Stimulated activated CD8-positive, alpha-beta memory T cell treated with anti-CD3 and anti-CD28 coated beads, Interleukin-2, amount 100 ng/mL, for 1 hour (primary cell): ENCODE measurements at regions not wholly inside any gene's neighbourhood (a gene's known extent, or its start where the extent isn't known, plus 50 kb on each side); places are given as distances from the start of the nearest gene placed in this dataset.

Experiments
- DNase-seq, 2 donors: peaks; one replicate each; pipeline ENCODE4 v3.0.0-alpha.2; 2020; ENCODE audit warnings: low read depth in 2 of 2

DNA sequence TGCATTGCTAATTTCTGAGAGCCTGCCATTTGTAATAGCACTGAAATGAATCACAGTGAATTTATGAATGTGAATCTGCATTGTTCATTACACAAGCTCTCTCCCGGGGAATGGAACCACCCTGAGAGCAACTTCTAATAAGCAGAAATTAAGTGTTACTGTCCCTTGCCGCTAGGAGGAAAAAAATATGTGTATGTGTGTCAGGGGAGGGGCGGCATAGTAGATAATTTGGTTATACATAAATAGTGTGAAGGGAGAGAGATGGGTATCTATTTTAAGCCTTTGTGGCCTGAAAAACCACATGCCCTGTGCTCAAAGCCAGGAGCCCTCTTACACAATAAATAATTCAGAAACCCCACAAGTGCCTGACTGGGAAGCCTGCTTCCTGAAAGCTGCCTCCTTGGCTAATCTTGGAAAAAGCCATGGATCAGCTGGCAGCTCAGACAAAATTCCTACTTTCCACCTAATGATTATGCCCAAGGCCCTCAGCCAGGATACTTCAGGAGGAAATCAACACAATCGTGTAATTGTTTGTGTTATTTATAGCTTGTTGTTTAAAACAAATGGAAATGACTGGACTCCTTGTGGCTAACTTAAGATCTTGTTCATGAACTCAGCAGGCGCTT is 366.2 kb upstream of the KITLG start:
- DNase-seq: no peak

- DNase-seq: no peak
These were observed 364.9 kb upstream of the KITLG start for GRCh38 chr12:88945051-88945732.

- no peak for DNase-seq
These were observed 364.1 kb upstream of the KITLG start for GRCh38 chr12:88944397-88944796.

DNA sequence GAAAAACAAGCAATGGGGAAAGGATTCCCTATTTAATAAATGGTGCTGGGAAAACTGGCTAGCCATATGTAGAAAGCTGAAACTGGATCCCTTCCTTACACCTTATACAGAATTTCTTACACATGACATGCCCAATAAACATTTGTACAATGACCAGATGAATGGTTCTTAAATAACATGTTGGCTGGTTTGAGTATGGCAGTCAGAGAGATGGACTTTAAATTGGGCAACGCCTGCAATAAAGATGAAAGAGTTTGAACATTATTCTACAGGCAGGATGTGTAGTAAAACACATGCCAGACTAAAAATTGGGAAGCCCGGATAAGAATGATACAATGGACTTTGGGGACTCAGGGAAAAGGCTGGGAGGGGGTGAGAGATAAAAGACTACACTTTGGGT is 360.6 kb upstream of the KITLG start:
- DNase-seq: no peak

DNA sequence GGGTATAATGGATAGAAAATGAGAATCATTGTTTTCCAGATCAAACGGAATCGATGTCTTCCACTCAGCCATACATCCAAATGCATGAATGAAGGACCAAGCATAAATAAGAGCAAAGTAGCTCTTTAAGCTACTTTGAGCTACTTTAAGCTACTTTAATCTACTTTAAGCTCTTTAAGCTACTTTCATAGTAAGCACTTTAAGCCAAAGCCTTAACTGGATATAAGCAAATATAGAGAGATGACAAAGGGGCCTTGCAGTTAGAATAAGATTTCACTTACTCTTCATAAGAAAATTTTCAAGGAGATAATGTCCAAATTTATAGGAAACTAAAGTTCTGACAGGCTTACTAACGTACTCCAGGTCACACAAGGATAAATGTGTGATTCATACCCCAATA is 355.6 kb upstream of the KITLG start:
- DNase-seq: no peak

GRCh38 chr12:88934163-88934747 is 354.0 kb upstream of the KITLG start:
- no peak for DNase-seq

DNA sequence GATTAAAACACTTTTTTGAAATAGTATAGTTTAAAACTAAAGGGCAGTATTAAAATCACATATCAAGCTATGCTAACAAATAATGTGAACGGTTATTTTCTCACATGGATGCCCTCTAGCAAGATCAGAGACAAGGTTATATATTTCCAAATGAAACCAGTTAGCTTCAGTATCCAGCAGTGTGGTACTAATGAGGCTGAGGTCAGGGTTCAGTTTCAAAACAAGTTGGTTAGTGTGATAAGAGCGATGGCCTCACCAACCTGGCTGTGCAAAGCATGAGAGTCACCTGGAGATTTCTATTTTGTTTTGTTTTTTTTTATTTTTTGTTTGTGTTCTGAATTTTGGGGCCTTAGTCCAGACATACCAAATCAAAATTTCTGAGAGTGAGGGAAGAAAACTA is 352.2 kb upstream of the KITLG start:
- DNase-seq: no peak

GRCh38 chr12:88931598-88931997 is 351.3 kb upstream of the KITLG start:
- no peak for DNase-seq

DNA sequence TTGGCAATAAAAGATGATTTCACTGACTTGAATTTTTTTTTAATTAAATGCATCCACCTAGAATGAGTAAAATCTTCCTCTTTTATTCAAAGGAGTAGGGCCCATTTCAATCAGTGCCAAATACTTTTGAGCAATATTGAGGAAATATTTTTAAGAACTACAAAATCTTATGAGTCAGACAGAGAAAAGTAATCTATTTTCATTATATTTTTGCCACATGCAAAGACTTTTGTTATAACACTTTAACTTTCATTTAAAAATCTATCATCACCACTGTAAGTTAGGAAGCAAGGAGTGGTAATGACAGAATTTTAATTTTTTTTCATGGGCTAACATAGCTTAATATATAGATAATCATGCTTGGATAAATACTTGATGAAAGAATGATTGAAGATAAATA is 345.2 kb upstream of the KITLG start:
- no peak for DNase-seq

- DNase-seq: no peak
These were observed 343.9 kb upstream of the KITLG start for GRCh38 chr12:88924162-88924561.

DNA sequence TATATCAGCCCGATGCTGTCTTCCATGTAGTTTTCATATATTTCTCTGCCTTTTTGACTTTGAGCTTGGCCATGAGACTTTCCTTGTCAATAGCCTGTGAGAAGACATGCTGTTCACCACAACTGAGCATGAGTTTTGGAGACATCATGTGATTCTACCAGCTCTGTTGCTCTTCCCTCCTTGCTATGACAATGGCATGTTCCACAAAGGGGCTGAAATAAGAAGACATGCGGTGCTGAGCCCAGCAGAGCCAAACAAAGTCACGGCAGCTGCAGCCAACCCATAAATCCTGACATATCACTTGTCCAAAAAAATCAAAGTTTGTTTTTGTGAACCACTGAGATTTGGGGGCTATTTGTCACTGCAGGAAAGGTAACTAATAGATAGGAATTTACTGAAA is 343.4 kb upstream of the KITLG start:
- no peak for DNase-seq

DNA sequence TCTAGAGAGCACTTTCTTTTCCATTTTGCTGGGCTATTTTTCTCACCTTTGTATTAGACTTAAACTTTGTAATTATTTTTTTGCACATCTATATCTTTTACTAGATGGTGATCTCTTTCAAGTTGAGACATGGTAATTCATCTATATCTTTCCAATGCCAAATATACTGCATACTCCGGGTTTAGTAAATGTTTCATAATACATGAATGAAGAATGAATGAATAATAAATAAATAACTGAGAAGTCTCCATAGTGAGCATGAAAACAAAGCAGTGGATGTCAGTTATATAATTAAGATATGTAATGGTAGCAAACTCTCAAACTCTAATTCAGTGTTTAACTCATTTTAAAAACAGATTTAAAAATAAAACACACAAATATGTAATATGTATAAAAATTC is 342.5 kb upstream of the KITLG start:
- DNase-seq: no peak

DNA sequence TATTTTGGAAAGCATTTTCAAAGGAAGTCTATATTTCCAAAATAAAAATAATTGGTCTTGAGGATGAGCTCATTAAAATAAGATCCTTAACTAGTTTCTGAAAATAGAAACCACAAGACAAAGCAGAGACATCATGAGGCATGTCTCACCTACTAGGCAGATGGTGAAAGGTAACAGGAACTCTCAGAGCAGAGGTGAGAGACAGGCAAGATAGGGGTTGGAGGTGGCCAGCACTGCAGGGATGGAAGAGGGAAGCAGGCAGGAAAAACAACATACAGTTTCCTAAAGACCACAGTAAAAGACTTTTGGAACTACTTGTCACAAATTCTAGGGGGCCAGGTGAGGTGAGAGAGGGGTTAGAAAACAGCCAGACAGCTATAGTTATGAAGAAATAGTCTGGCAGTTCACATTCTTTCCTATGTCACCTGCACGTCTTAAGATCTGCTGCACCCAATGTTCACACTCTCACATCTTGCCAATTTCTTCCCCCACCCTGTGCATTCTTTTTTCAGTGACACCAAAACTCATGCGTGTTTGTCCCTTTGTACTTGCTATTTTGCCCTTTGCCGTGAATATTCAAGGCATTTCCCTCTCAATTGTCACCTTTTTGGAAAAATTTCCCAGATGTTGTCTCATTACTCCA is 341.7 kb upstream of the KITLG start:
- no peak for DNase-seq

- DNase-seq: no peak
These were observed 341.2 kb upstream of the KITLG start for GRCh38 chr12:88921434-88921833.

GRCh38 chr12:88918161-88918560 is 337.9 kb upstream of the KITLG start:
- no peak for DNase-seq

DNA sequence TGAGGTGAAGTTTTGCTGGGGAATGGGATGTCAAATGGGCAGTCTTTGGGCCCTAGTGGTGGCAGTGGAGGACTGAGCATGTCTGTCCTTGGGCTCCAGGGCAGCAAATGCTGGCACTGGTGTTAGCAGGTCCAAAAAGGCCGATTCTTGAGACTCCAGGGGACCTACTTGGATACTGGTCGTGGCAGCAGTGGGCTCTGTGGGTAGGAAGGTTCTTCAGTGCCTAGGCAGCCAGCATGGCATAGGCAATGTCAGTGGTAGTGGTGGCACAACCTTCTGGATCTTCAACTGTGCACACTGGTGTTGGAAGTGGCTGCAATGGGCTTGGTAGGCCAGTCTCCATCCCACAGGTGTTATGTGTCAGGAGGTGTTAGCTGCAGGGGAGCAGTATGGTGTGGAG is 334.7 kb upstream of the KITLG start:
- no peak for DNase-seq

- DNase-seq: no peak
These were observed 329.2 kb upstream of the KITLG start for GRCh38 chr12:88909510-88909909.

DNA sequence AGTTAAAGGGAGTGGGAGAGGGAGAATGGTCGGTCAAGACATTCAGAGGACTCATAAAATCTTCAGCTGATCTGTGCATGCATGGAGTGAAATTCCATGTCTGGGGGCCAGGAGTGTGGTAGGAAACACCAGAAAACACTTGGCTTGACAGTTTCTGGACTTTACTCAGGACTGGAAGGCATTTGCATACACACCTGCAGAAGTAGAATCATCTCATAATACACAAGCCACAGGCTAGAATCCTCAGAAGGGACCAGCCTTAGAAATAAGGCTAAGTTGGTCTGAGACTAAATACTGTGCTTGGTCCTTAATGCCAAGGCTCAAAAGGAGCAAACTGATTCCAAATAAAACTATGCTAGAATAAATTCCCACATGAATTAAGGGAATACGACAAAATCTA is 328.1 kb upstream of the KITLG start:
- DNase-seq: no peak

DNA sequence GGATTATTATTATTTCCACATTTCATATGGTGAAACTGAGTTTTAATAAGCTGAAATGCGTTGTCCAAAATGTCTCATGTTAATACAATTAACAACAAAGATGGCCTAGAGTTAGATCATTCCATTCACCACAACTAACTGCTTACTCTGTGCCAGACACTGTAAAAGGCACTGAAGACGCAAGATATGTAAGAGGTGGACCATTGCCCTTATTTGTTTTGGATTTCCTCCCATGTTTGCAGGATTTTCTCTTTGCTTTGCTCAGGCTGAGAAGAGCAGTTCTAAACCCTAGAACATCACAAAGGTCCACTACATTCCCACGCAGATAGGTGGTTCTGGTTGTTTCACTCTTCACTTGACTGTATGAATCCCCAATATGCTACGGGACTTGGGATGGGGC is 324.4 kb upstream of the KITLG start:
- DNase-seq: no peak

DNA sequence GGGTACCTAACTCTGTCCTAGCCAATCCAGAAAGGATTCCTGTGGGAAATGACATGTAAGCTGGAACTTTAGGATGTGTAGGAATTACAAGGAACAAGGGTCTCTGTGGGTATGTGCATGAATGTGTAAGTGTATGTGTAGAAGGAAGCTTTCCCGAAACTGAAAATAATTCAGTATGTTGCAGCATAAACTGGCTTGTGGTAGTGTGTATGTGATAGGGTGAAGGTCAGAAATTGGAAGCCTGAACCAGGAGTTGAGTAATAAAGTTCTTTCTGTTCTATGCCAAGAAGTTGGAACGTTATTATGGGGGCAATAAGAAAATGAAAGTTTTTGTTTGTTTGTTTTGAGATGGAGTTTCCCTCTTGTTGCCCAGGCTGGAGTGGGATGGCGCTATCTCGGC is 323.1 kb upstream of the KITLG start:
- DNase-seq: no peak

- no peak for DNase-seq
These were observed 317.5 kb upstream of the KITLG start for GRCh38 chr12:88897723-88898122.

DNA sequence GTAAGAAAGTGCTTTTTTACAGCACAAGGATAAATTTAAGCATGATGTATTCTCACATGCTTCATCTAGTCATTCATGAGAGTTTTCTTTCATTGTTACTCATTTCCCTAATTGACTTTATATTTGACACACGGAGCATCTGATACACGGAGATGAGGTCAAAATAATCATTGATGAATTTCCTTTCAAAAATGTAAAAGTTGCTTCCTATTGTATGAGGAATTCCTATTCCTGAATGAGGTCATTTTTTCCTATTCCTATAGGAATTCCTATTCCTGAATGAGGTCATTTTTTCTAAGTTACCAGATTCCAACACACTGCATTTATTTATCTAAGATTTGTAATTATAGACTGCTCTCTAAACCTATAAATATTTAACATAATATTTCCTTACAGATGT is 316.7 kb upstream of the KITLG start:
- no peak for DNase-seq

DNA sequence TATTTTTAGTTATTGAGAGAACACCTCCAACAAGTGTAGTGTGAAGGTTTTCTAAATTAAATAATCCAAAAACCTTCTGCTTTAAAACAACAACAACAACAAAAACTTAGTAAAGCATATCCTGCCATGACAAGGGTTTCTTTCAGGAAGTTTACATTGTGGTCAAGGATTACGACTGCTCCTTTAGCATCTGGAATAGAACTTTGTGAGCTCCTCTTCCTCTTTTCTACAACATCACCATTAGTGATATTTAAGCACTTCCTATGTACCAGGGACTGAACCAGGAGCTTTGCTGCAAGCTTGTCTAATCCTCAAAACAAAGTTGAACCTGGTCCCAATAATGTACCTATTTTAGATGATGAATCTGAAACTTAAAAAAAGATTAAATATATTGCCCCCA is 315.4 kb upstream of the KITLG start:
- no peak for DNase-seq
